K562 (cell line): ENCODE measurements at regions not wholly inside any gene's neighbourhood (a gene's known extent, or its start where the extent isn't known, plus 50 kb on each side); places are given as distances from the start of the nearest gene placed in this dataset.

Experiments used
- ARID1B ChIP-seq: fragments of 450-650 bp; IDR thresholded peaks from 2 replicates; pipeline ENCODE4 v1.6.1; 2016; ENCODE audit warnings: antibody characterized with exemption, mild to moderate bottlenecking, inconsistent platforms
- BRF2 ChIP-seq: IDR thresholded peaks from 3 replicates; pipeline ENCODE4 v1.6.1; 2011; ENCODE audit warnings: borderline replicate concordance, mild to moderate bottlenecking; ENCODE audit not compliant: insufficient read length, insufficient read depth
- IRF2 ChIP-seq: sonication (generic); formaldehyde crosslinking; IDR thresholded peaks from 2 replicates; pipeline ENCODE4 v1.8.1; 2022; ENCODE audit warnings: mild to moderate bottlenecking, missing genetic modification reagents
- RERE ChIP-seq: sonication (generic); formaldehyde crosslinking; IDR thresholded peaks from 2 replicates; pipeline ENCODE4 v1.8.0; 2023; ENCODE audit warnings: missing genetic modification reagents, mild to moderate bottlenecking, borderline replicate concordance
- ZBTB8A ChIP-seq: fragments of 450-650 bp; IDR thresholded peaks from 2 replicates; pipeline ENCODE4 v1.6.1; 2018; ENCODE audit warnings: mild to moderate bottlenecking, moderate library complexity; ENCODE audit not compliant: partially characterized antibody
- ZNF444 ChIP-seq: fragments of 250-450 bp; sonication (Bioruptor Pico); IDR thresholded peaks from 2 replicates; pipeline ENCODE4 v1.4.0; 2020; ENCODE audit warnings: mild to moderate bottlenecking, moderate library complexity
- ZNF445 ChIP-seq: fragments of 250-450 bp; sonication (Bioruptor Pico); IDR thresholded peaks from 2 replicates; pipeline ENCODE4 v1.4.0; 2020; ENCODE audit warnings: low read depth, mild to moderate bottlenecking, moderate library complexity

GRCh38 chr1:168875831-168876230 is 146.8 kb upstream of the DPT start (continued):
- TF ChIP-seq ZBTB8A (no peak), BRF2 (no peak), ZNF444 (CRISPR knock-in tag) (no peak), ZNF445 (CRISPR knock-in tag) (no peak), RERE (no peak), ARID1B (no peak), IRF2 (CRISPR knock-in tag) (no peak)
